Pons (tissue), 1 donor: ENCODE measurements at regions not wholly inside any gene's neighbourhood (a gene's known extent, or its start where the extent isn't known, plus 50 kb on each side); places are given as distances from the start of the nearest gene placed in this dataset.

Experiments
- DNase-seq: peaks from one replicate; pipeline ENCODE4 v3.0.0-alpha.2; 2016; ENCODE audit warnings: low spot score

DNA sequence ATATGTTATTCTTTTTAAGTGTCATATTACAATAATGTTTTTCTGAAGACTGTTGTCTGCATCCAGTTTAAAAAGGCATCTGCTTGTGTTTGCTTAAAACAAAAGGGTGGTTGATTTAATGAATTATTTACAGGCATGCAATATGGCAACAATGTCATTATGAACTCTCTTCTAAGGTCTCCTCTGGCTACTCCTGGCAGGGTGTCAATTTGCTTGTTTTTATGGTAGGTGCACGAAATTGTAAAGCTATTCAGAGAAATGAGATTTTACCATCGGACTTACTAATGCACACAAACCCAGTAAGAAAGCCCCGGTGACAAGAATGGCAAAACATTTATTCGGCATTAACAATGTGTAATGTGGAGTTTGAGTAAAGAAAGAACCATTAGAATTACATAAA lies 539.8 kb upstream of the ZNF608 start:
- no peak for DNase-seq

DNA sequence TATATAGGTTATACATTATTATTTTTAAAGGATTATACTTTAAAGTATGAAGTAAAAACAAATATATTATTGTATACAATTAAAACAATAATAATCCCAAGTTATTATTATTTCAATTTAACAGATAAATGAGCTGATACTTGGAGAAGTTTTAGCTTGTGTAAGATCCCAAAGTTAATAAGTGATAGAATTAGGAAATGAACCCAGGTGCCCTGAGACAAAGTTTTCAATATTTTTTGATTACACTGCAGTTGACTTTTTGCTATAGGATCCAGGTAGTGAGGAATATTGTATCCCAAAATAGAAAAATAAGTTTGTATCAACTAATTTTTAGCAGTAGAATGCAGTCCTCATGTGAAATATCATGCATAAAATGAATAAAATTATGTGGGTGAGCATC lies 543.2 kb upstream of the ZNF608 start:
- no peak for DNase-seq

DNA sequence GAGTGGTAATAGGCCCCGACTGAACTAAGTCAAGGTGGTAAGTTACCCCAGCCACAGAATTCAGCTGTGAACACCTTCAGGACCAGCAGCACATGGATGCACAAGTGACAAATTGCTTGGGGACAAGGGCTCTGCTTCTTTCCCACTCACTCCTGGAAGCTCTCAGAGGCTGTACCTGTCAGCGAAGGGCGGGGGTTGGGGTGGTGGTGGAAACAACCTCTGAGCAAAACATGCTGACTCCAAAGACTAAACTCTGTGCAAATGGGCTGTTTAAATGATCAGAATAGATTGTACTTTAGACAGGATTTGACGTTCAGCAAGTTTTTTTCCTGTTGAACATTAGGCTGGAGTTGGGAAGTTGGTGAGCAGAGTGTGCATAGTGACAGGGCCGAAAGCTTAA lies 544.5 kb upstream of the ZNF608 start:
- no peak for DNase-seq

DNA sequence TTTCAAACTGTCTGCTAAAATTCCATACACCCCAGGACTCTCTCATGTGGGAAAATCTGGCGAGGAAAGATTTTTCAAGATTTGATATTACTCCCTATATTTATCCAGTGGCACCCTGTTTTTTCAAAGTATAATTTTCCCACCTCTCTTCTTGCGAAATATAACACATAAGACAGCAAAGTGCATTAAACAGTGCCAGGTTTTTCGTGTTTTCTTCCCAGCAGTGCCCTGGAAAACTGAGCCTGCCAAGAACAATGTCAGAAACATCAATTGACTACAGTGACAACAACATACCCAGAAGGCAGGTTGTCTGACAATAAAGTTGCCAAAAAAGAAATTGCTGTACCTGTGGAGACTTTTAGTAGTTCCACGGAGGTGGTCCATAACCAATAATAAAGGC lies 545.0 kb upstream of the ZNF608 start:
- DNase-seq = no peak

DNA sequence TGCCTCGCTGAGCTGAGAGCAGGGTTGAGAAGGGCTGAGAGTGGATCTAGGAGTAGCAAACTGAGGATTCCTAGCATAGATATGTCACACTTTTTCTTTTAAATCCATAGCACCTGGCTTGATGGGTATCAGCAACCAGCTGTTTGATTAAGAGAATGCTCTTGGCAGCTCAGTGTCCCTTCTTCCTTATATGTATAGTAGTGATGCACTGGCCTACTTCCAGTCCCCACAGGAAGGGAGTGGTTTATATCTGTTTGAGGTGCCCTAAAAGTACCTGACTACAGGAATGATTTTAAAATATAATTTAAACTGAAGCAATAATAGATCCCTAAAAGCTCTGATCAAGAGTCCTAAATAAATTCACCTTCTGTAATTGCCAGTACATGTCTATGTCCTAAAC lies 546.8 kb upstream of the ZNF608 start:
- DNase-seq = no peak

DNA sequence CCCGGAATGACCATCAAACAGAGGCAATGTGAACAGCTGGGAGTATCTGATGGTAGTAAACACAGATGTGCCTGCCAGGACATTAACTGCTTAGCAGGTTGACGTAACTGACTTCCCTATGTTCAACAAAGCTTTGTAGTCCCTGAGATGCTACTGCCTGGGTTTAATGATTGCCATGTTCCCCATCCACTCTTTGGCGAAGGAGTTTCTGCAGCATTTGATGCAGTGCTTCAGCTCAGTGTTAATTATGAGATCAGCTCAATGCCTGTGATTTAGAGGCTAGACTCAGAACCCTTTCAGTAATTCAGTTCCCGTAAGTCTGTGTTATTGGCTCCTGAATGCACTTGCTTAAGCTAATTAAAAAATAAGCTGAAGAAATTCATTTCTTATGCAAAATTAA lies 547.3 kb upstream of the ZNF608 start:
- no peak for DNase-seq

DNA sequence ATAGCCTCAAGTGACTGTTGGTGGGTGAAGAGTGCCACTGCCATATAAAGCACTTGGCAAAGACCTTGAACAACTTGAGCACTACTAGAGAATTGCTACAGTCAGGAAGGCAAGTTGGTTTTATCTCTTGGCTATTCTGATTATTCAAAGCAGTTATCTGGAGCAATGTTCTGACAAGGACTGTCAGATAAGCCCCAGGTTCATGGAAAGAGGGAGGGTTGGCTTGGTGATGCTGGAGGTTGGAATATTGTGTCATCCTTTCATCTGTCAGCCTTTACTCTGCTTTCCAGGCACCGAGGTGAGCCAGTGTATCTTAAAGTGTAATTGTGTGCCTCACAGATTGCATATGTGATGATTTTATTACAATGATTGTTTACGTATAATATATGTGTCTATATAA lies 548.4 kb upstream of the ZNF608 start:
- DNase-seq = no peak

DNA sequence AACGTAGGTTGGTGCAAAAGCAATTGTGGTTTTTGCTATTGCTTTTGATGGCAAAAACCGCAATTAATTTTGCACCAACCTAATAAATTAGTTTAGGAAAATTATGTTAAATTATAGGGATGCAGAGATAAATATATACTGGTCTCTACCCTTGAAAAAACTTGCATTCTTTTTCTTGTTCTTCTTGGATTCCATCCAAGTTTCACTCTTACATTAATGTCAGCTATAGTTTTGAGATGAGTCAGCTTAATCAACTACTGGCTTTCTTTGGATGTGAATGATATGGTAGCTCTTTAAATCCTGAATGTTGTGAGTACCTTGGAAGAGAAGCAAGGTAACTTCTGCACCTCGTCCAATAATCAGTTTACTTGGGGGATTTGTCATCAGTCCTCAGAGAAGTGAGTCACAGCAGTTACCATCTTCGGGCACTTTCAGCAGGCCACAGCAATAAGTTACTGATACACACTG lies 549.0 kb upstream of the ZNF608 start:
- no peak for DNase-seq

DNA sequence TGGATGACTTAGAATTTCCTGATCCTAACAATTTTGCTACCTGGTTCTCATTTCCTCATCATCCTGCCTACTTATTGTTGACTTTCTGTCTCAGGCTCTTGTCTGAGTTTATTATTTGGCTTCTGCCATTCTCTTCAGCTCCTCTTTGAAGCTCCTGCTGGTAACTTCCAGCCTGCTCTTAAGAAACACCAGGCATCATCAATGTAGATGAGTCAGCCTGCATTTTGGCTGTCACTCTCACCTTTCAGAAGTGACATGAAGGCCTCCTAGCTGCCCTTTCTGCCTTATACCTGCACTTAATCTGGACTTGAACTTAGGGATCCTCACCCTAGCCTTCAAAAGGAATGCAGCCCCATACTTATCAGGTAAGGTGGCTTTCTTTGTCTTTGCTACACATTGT lies 551.8 kb upstream of the ZNF608 start:
- DNase-seq = no peak

DNA sequence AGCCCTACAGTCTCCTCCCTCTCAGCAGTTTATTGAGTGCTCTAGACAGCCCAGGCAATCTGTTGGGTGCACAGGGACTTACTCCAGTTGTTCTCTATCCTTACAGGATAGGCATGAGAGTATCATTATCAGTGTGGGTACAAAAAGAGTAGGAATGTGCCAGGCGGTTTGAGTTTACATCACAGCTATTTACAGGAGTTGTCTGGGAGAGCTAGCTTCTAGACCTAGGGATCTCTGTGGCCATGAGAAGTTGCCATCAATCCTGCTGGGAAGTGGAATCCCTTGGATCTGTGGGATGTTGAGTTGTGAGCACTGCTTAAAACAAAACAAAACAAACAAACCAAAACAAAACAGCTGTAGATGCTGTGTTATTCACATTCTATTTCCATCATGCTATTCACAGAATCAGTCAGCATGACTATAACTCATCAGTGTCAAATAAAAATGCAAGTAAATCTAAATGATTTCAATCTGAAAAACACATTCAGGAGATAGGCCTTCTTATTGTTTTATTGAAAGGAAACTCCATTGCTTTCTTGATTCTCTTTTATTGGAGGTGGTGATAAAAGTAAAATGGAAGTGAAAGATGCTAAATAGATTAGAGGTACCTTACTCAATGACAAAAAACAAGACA lies 552.4 kb upstream of the ZNF608 start:
- no peak for DNase-seq

DNA sequence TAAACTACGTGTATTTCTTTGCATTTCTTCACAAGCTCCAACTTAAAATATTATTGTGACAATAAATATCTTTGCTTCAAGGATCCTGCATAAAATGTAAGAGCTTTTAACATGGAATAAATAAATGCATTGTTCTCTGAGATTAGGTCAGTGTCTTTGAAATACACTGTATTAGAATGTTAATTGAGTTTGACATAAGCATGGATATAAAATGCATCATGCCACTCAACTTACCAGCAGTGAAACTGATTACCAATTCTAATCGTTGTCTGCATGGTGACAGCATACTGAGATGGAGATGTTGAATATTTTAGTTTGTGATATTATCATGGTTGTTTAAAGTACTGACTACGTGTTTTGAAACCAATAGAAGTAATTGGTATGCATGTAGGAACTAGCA lies 555.3 kb upstream of the ZNF608 start:
- no peak for DNase-seq

DNA sequence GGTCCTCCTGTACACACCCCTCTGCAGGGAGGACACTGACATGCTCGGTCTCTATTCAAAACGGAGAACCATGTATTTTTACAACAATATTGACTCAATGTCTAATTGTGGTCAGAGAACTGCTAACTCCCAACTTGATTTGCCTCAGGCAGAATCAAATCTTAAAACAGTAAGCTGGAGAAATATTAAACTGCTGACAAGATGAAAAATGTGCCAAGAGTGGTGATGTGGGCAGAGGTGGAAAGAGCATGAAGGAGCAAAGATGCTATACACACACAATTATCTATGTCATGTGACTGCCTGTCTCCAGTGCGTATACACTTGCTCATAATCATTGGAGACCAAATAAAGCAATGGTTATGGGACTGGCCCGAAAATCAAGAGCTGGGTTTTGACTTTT lies 556.1 kb upstream of the ZNF608 start:
- DNase-seq = no peak

DNA sequence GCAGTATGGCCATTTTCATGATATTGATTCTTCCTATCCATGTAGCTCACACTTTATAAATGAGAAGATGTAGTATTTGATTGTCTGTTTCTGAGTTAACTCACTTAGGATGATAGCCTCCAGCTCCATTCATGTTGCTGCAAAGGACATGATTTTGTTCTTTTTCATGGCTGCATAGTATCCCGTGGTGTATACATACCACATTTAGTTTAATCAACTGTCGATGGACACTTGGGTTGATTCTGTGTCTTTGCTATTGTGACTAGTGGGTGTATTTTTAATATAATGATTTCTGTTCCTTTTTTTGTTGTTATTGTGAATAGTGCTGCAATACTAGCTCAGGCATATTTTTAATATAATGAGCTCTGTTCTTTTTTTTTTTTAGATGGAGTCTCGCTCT lies 560.3 kb upstream of the ZNF608 start:
- DNase-seq = no peak

DNA sequence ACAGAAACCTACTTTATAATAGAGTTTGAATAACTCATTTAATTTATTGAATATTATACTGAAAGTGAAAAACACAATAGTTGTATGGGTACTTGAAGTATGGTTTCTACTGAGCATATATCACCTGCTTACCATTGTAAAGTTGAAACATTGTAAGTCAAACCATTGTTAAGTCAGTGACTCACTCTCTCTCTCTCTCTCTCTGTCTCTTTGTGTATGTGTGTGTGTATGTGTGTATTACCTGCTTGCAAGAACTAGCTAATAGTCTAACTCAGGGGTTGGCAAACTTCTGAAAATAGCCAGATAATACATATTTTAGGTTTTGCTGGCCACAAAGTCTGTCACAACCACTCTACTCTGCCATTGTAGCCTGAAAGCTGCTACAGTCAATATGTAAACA lies 564.3 kb upstream of the ZNF608 start:
- no peak for DNase-seq

DNA sequence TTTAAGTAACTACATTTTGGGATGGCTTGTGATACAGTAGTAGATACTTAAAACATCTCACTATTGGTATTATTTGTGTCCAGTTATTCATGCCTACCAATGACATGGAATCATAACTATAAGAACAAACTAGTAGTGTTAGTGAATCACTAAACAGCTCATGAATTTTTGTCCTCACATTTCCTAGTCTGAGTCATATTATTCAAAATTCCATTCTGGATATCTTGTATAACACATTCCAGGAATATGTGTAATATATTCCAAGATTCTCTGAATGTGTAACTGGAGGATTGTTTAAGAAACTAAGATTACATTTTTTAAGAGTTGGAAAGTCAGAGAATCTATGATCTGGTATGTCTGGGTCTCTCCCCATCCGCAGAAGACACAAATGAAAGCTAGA lies 565.3 kb upstream of the ZNF608 start:
- DNase-seq = no peak

DNA sequence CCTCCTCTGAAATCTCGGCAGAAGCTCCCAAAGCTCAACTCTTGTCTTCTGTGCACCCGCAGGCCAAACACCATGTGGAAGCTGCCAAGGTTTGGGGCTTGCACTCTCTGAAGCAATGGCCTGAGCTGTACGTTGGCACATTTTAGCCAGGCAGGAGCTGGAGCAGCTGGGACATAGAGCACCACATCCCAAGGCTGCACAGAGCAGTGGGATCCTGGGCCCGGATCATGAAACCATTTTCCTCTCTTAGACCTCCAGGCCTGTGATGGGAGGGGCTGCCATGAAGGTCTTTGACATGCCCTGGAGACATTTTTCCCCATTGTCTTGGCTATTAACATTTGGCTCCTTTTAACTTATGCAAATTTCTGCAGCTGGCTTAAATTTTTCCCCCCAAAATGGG lies 567.1 kb upstream of the ZNF608 start:
- DNase-seq = no peak

DNA sequence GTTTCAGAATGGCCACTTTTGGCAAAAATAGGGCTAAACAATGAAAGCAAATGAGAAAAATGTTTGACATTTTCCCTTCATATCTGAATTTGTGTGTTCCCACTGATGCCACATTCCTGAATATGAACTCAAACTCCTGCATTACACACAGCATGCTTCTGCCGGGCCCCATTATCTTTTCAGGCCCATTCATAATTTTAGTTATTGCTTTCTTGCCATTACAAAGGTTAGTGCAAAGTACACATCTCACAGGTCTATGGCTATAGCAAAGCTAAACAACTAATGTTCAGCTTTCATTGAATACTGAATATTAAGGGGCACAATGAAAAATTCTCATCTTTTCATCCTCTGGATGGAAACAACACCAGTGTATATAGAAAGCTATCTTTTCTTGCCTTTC lies 568.9 kb upstream of the ZNF608 start:
- DNase-seq = no peak

DNA sequence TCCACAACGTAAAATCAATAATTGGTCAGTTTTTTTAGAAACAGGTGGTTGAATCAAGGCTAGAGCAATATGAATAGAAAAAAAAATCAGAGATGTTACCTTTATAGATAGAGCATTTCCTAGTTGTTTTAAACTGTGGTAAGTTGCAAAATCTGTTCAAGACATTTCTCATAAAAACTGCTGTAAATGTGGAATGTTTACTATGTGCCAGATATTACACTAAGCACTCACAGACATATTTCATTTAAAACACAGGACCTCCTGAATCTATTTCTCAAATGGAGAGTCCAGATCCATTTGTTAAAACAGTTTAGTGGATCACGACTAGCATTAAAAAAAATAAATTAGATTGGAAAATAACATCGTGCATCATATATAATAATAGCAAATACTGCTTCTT lies 570.0 kb upstream of the ZNF608 start:
- DNase-seq = no peak

DNA sequence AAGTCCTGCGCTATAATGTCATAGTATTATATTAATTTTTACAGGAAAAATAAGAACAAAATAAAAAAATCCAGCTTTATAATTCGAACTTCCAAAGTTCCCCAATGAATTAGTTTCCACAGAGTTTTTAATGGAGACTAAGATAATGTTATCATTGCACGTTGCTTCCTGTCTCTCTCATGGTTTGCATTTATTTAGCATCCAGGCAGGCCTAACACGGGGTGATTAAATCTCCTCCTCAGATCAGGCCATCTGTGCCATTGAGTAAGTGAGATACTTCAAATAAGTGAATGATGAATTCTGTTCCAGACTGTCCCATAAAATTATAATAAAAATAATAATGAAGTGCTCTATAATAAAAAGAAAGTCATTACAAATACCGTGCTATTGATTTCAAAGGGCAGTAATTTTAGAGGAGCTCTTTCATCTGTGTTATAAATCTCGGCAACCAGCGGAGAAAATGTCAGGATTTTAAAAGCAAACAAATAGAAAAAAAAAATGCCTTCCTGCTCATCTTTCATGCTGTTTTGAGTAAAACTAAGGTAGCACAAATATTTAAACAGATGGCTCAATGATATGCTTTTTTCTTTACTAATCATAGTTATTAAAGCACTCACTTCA lies 570.6 kb upstream of the ZNF608 start:
- no peak for DNase-seq

DNA sequence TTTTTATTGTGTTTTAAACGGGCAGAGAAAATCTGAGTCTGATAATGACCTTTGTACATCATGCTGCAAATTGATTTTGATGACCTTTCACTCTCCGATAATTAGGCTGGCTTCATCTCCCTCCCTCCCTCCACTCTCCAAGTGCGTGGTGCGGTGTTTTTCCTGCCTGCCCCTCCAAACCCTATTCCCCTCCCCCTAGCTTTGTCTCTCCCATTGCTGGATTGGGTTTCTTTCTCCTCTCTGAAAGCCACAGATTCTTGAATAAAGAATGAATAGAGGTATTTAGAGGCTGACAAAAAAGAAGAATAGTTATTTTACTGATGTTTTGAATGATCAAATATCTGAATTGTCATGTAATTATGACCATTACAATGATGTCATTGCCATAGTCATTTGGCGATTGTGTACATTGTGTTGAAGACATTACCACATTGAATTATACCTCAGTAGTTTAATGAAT lies 571.1 kb upstream of the ZNF608 start:
- DNase-seq = no peak

DNA sequence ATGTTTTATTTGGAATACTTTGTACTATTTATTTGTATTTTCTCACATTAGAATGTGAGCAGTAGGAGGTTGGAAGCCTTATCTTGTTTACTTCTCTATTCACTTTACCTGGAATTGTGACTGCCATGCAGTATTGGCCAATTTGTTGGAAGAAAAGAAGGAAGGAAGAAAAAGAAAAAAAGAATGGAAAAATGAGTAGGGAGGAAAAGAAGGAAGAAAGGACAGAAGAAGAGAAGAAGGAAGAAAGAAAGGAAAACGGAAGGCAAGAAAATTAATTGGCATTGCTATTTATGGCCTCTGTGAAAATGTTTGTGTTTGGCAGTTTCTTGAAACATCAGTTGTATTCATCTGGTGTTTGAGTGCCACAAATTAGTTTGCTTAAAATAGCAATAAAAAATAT lies 575.2 kb upstream of the ZNF608 start:
- no peak for DNase-seq

DNA sequence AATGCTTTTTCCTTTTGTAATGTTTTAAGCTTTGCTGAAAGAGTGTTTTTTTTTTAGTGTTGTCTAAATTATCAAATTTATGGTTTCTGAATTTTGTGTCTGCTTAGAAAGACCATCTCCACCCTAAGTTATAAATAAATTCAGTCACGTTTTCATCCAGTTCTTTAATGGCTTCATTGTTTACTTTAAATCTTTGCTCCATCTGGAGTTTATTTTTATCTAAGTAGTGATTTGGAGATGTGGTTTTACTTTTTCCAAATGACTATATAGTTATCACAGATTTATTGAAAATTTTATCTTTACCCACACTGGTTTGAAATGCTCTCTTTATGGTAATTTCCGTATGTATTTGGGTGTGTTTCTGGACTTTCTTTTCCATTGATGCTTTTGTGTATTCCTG lies 577.2 kb upstream of the ZNF608 start:
- no peak for DNase-seq

DNA sequence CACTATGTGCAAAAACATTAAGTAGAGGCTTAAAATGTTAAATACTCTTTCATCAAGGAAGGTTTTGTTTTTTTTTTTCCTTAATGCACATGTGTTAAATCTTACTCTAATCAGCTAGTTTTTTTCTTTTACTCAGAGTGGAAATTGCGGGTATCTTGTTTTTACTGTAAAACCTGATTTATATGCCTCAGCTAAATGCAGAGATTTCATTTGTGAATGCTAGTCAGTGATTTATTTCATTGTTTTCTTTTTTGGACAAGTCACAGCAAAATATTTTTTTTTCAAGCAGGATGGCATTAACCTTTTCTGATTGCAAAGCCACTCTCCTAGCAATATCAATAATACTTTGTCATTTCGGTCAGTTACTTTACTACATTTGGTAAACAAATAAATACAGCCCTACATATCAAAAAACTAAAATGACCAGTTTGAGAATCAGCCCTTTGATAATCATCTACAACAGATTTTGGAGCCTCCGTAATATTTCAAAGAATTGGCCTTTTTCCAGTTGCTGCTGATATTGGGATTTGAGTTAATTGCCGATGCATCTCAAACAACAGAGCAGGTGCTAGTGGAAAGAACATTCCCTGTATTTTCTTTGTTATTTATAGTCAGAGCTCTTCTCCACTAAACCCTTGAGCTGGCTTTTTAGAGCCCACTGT lies 579.2 kb upstream of the ZNF608 start:
- no peak for DNase-seq

DNA sequence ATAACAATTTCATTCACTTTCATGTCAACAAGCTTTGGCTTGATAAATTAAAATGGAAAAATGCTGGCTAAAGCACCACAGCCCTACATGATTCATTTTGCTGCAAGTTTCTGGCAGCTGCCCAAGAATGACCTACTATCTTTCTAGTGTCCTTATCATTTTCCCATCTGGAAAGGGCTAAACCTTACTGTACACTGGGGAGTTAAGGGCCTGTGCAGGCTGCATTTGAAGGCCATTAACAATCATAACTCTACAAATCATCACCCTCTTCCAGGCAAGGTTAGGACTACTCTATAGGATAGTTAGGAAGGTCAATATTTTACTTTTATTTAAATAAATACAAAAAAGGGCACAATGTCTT lies 579.7 kb upstream of the ZNF608 start:
- no peak for DNase-seq
